ENCODE measurements at regions not wholly inside any gene's neighbourhood (a gene's known extent, or its start where the extent isn't known, plus 50 kb on each side); places are given as distances from the start of the nearest gene placed in this dataset.
A peak's percentile ranks its signal among the peaks of the same experiment; 100 is the strongest.

DNA sequence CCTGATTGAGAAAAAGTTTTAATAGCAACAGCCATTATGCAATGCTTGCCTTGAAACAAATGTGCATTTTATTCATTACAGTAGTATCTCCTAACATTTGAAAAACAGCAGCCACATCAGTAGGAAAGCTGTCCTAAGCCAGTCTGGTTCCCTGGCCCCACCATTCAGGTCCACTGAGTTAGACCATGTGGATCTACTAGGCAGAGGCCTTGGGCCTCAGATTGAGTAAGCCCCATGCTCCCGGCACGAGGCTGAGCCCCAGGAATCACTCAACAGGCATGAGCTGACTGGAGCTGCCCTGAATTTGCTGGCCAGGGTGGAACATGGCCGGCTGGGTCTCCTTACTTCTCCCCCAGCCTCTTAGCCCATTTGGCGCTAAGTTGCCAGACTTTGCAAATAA lies 103.4 kb downstream of the ZFP36L2 start:
- ChIA-PET CTCF (interaction anchor here (0.7 kb wide), 1 partner anchor 175 kb away, joined by 4 read pairs; no protein-coding TSS in a partner anchor), POLR2A (ENCODE audit: low non-redundant PET) (interaction anchor here (1.0 kb wide), 1 partner anchor 104 kb away, joined by 3 read pairs; the partner anchor contains the start of gene ZFP36L2)
- TF ChIP-seq, protein P1, sequence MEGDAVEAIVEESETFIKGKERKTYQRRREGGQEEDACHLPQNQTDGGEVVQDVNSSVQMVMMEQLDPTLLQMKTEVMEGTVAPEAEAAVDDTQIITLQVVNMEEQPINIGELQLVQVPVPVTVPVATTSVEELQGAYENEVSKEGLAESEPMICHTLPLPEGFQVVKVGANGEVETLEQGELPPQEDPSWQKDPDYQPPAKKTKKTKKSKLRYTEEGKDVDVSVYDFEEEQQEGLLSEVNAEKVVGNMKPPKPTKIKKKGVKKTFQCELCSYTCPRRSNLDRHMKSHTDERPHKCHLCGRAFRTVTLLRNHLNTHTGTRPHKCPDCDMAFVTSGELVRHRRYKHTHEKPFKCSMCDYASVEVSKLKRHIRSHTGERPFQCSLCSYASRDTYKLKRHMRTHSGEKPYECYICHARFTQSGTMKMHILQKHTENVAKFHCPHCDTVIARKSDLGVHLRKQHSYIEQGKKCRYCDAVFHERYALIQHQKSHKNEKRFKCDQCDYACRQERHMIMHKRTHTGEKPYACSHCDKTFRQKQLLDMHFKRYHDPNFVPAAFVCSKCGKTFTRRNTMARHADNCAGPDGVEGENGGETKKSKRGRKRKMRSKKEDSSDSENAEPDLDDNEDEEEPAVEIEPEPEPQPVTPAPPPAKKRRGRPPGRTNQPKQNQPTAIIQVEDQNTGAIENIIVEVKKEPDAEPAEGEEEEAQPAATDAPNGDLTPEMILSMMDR (conservative IDR thresholded peaks at IDR 0.05; ENCODE audit: low read depth), result no peak
- H3K27ac ChIP-seq, result peak overlapping the region; percentile 98
- no peak for DNase-seq (ENCODE audit: low spot score)

DNA sequence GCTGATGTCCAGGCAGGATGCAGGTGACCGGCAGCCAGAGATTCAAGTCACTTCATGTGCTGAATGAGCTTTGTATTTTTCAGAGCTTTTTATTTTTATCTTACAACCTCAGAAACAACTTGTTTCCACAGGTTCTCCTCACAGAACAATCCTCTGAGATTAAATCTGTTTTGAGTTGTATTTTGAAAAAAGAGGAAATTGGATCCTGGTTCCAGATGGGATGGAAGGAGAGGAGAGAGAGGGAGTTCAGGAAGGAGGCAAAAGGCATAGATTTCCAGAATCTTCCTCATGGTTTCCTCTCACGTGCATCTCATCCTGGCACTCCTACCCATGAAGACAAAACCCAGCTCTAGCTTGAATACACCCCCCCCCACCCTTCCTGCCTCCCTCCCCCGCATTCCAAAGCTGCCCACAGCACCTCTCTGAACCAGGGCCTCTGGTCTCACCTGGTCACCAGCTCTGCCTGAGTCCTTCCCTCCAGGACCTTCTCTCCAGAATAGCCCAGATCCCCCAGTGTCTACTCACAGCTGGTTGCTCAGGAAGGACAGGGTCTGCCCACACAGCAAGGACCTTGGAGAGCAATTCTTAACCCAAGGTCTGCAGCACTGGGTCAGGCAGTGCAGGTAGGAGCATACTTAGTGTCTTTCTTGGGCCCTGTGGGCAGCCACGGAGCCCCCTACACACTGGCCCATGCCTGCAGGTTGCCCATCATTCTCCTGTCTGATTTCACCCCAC lies 104.7 kb downstream of the ZFP36L2 start:
- POLR2A ChIA-PET (ENCODE audit: low non-redundant PET), result interaction anchor here (1.0 kb wide), 1 partner anchor 105 kb away, joined by 3 read pairs; the partner anchor contains the start of gene ZFP36L2
- TF ChIP-seq, protein P1 (conservative IDR thresholded peaks at IDR 0.05; ENCODE audit: low read depth), result no peak
- DNase-seq (ENCODE audit: low spot score), result no peak
- peak overlapping the region; percentile 68 for H3K27ac ChIP-seq
- CTCF ChIA-PET, result no interaction called here

DNA sequence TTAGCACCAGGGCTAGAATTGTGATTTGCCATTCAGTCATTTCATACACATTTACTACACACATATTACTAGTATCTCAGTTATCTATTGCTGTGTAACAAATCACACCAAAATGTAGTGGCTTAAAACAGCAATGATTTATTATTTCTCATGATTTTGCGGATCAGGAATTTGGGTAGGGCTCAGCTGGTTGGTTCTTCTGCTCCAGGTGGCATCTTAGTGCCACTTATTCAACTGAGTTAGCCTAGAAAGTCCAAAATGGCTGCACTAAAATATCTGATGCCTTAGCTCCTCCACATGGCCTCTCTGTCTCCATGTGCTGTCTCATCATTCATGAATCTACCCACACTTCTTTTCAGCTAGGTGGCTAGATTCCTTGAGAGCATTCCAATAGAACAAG lies 107.1 kb downstream of the ZFP36L2 start:
- CTCF ChIA-PET, result no interaction called here

DNA sequence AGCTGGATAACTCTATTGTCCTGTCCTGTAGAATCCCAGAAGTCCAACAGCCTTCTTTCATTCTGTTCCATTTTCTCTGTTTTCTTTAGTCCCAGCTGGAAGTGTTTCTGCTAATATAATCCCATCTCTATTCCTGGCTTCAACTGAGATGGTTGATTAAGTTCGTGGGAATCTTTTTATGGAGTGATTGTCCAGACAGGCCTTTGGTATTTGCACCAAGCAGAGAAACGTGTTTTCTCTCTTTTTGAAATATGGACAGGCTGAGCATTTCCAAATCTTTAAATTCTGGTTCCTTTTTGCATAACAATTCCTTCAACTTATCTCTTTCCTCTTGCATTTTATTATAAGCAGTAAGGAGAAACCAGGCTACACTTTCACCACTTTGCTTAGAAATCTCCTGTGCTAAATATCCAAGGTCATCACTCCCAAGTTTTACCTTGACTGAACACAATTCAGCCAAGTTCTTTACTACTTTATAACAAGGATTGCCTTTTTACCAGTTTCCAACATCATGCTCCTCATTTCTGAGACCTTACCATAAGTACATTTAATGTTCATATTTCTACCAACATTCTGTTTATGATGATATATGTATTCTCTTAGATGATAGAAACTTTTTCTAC lies 108.8 kb downstream of the ZFP36L2 start:
- POLR2A ChIA-PET (ENCODE audit: low non-redundant PET), result interaction anchor here (0.6 kb wide), 1 partner anchor 49 kb away, joined by 4 read pairs; no protein-coding TSS in a partner anchor
- CTCF ChIA-PET, result interaction anchor here (0.7 kb wide), 1 partner anchor 459 kb away, joined by 3 read pairs; no protein-coding TSS in a partner anchor
- peak overlapping the region; percentile 79 for H3K27ac ChIP-seq
- TF ChIP-seq, protein P1 (conservative IDR thresholded peaks at IDR 0.05; ENCODE audit: low read depth), result no peak
- no peak for DNase-seq (ENCODE audit: low spot score)

More for the DNA sequence above, 107.1 kb downstream of the ZFP36L2 start:
- POLR2A ChIA-PET (ENCODE audit: low non-redundant PET), result no interaction called here
- no peak overlapping the region for H3K27ac ChIP-seq
- no peak for DNase-seq (ENCODE audit: low spot score)
- TF ChIP-seq, protein P1 (conservative IDR thresholded peaks at IDR 0.05; ENCODE audit: low read depth), result no peak

DNA sequence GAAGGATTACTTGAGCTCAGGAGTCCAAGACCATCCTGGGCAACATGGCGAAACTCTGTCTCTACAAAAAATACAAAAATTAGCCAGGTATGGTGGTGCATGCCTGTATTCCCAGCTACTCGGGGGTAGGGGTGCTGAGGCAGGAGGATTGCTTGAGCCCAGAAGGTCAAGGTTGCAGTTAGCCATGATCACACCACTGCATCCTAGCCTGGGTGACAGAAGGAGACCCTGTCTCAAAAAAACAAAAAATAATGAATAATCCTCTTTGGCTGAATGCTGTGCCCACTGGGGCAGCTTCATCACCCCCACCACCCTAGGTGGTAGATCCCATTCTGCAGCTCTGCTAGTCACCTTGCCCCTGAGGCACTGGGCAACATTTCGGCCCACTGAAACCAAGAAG lies 109.4 kb downstream of the ZFP36L2 start:
- CTCF ChIA-PET, result interaction anchor here (0.7 kb wide), 1 partner anchor 460 kb away, joined by 3 read pairs; no protein-coding TSS in a partner anchor
- POLR2A ChIA-PET (ENCODE audit: low non-redundant PET), result interaction anchor here (0.6 kb wide), 1 partner anchor 50 kb away, joined by 4 read pairs; no protein-coding TSS in a partner anchor
- TF ChIP-seq, protein P1 (conservative IDR thresholded peaks at IDR 0.05; ENCODE audit: low read depth), result no peak
- no peak for DNase-seq (ENCODE audit: low spot score)
- peak overlapping the region; percentile 79 for H3K27ac ChIP-seq

DNA sequence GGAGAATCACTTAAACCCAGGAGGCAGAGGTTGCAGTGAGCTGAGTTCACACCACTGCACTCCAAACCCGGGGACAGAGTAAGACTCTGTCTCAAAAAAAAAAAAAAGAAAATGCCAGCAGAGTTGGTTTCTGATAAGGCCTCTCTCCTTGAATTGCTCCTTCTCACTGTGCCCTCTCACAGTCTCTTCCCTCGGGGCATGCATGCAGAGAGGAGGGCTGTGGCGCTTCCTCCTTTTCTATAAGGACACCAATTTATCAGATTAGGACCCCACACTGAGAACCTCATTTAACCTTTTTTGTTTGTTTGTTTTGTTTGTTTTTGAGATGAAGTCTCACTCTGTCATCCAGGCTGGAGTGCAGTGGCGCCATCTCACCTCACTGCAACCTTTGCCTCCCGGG lies 110.5 kb downstream of the ZFP36L2 start:
- TF ChIP-seq, protein P1 (conservative IDR thresholded peaks at IDR 0.05; ENCODE audit: low read depth), result no peak
- ChIA-PET POLR2A (ENCODE audit: low non-redundant PET) (no interaction called here), CTCF (interaction anchor here (1.5 kb wide), 1 partner anchor 257 kb away, joined by 3 read pairs; no protein-coding TSS in a partner anchor)
- DNase-seq (ENCODE audit: low spot score), result no peak
- peak overlapping the region; percentile 36 for H3K27ac ChIP-seq

Measured in RWPE1 (cell line).